ENCODE measurements at regions not wholly inside any gene's neighbourhood (a gene's known extent, or its start where the extent isn't known, plus 50 kb on each side); places are given as distances from the start of the nearest gene placed in this dataset.
A peak's percentile ranks its signal among the peaks of the same experiment; 100 is the strongest.

DNA sequence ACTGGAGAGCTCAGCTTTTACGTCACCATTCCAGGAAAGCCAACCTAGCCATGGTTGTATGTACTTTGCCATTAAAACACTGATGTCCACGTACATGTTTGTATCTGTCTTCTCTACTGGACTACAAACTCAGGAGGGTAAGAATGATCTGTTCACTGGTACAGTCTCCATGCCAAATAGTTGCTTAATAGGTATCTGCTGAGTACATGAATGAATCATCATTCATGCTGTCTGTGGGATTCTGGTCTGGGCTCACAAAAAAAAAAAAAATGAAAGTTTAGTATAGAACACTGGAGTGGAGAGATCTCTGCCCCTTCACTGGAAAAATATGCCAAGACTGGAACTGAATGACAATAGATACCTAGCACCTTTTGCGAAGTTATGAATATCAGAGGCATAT lies 102.6 kb upstream of the ITGA4 start:
- peak; percentile 54 for DNase-seq

- DNase-seq = peak; percentile 56
Measured at GRCh38 chr2:181356526-181357130, 100.6 kb upstream of the ITGA4 start.

GRCh38 chr2:181357979-181358378 lies 99.2 kb upstream of the ITGA4 start:
- DNase-seq = no peak

DNA sequence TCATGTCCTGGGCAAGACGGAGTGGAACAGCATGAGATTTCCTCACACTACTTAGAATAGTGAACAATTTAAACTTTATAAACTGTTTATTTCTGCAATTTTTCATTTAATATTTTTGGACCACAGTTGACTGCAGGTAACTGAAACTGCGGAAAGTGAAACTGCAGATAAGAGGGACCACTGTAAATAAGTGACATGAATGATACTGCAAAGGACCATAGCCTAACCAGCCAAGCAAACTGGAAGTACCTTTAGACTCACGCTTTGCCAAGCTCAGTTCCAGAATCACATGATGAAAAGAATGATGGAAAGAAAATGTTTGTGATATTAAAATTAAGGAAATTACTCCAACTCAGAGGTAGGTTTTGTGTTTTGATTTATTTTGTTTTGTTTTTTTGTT lies 94.6 kb upstream of the ITGA4 start:
- DNase-seq = no peak

- peak; percentile 55 for DNase-seq
Measured at GRCh38 chr2:181363164-181363563, 94.0 kb upstream of the ITGA4 start.

- DNase-seq = peak; percentile 37
Measured at GRCh38 chr2:181364492-181365170, 92.6 kb upstream of the ITGA4 start.

DNA sequence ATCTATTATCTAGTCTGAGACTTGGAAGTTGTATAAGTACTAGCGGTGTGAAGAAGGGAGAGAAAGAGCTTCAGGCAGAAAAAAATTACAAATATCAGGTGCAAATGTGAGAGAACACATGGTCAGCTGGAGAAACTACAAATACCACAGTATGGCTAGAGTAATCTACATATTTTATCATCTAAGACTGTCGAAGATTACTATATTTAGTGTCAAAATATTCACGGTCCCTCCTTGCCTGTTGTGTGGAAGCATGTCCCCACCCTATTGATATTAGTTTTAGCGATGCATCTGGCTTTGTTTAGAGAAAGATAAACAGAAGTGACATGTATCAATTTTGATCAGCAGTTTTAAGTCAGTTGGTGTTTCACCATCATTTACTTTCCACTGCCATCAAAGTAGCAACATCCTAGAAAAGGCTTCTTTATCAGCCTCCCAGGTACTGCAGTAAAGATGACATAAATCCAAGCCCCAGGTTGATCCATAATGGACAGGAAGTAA lies 90.5 kb upstream of the ITGA4 start:
- DNase-seq = no peak

DNA sequence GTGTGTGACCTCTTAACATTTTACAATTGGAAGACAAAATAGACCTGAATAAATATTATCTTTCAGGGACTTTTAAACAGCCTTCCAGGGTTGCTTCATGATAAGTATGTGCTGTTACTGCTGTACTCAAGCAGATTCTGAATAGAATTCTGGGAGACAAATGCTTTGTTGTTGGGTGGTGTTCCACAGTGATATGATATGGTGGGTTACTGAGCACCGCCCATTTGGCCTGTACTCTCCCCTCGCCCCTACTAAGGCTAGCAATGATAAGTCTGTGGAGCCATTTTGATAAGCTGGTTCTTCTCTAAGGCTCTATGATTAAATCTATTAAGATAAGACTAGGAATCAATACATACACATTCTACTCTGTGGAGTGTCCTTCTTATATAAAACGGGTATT lies 89.8 kb upstream of the ITGA4 start:
- DNase-seq = no peak

DNA sequence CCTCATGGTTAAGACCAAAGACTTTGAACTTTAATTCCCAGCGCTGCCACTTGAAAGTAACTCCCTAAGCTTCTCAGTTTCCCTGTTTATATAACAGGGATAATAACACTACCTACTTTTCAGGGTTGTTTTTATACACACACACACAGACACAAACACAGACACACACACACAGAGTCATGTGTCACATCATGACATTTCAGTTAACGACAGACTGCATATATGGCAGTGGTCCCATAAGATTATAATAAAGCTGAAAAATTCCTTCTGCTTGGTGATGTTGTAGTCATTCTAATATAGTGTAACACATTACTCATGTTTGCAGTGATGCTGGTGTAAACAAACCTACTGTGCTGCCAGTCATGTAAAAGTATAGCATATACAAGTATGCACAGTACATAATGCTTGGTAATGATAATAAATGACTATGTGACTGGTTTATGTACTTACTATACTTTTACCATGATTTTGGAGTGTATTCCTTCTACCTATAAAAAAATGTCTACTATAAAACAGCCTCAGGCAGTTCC lies 89.2 kb upstream of the ITGA4 start:
- no peak for DNase-seq

DNA sequence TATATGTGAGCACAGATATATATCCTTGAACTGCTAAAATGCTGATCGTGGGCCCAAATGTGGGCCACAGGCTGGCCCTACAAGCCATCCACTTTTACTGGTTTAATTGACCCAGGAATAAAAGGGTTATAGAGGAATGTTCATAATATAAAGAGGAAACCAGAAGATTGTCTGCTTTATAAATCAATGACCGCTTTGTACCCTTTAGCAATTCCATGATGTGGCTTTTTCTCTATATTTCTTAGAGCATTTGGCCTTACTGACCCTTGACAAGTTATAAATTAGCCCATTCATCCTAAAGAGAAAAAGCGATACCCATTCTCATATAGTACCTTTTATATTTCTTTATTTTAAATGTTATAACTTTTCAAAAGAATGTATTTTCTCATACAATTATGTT lies 87.1 kb upstream of the ITGA4 start:
- DNase-seq = no peak

DNA sequence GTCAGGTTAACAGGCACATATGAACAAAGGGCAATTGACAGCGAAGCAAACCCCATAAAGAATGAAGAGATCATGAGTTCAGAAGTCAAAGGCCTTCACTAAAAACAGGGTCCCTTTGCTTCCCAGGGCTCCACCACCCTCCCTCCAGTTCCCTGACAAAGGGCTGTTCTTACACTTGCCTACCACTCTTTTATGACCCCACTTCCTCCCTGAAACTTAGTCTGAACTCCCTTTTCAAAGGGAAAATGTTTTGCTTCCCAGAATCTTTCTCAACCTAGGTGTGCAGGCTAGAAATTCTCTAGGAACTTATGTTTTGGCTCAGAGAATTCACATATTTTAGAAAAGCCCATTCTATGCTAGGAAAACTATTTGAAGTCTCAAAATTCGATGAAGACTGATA lies 86.0 kb upstream of the ITGA4 start:
- DNase-seq = no peak

DNA sequence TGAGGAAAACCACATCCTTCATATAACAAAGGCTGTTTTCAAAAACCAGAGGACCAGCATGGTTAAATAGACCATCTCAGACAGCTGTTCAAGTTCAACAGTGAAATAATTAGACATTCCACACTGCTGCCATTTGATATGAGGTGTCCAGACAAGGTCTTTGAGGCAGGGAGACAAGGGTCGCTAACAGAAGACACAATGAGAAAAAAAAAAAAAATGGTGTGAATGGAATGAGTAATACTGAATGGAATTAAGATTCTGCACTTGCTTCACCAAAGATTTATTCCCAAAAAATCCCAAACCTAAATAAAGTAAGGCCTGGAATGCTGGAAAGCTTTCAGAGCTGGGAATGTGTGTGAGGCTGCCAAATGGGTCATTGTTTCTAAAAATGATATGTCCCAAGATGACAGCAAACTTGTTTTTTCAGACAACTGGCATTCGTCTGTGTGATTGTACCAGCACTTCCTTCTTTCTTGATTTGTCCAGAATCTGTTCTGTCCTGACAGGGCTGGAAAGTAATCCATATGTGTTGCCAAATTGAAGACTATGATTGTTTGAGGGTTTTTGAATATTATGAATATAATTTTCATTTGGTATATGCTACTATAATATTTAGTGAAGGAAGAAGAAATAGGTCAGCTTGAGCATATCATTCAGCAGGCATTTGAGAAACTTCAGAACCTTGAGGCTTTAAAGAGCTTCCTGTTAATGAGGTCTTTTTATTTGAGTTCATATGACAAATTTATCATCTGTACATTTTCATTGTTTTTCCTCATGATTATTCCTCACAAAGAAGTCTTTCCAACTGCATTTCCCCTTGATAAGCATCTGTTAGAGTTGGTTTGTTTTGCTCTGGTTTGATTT lies 85.2 kb upstream of the ITGA4 start:
- peak; percentile 8 for DNase-seq

GRCh38 chr2:181372646-181373040 lies 84.5 kb upstream of the ITGA4 start:
- no peak for DNase-seq

DNA sequence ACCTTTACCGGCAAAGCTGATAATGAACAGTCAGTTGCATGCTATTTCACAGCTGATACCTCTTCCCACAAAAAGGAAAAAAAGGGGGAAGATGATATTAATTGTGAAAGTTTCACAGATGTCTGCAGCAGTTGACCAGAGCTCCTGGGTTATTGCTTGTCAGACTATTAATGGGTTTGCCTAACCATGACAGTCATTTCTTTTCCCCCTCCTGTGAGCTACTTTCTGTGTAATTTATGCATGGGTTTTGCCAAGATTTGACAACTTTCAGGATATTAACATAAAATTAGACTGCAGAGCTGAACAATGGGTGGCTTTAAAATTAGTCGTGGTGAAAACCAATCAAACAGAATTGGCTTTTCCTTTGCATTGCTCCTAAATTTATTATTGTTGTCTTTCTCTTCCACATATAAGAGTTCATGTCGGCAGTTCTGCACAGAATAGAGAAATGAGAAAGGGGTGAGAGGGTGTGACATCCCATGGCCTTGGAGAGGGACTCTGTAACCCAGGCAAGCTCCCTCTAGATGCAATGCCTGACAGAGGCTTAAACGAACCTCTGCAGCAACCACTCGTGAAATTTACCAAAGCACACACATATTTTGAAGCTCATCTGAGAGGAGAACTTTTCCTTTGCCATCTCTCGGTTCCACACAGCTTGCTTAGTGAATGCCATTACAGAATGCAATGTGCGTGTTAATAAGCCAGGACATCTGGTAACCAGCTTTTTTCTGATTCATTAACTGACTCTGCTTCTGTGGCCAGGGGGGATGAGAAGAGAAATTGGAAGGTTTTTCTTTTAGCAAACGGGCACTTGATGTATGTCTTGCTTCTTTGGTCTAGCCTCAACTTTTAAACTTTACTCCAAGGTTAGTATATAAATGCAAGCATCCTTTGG lies 82.2 kb upstream of the ITGA4 start:
- DNase-seq = peak; percentile 14

GRCh38 chr2:181376442-181376841 lies 80.7 kb upstream of the ITGA4 start:
- DNase-seq = no peak

- DNase-seq = no peak
Measured at GRCh38 chr2:181376999-181377398, 80.2 kb upstream of the ITGA4 start.

DNA sequence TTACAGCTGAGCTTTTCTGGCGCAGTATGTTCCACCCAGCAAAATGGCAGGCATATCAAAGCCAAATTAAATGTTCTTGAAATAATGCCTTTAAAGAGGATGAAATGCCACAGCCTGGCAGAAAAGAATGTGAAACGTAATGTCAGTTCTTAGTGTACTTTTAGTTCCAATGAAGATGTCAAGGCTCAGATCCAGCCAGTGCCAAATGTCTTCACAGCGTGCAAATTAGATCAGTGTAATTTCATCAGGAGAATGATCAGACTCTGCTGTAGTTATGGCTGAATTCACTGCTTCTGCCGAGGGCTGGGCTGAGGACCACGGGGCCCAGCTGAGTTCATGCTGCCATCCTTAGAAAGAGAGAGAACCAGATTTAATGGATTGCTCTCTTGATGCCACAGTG lies 78.7 kb upstream of the ITGA4 start:
- no peak for DNase-seq

DNA sequence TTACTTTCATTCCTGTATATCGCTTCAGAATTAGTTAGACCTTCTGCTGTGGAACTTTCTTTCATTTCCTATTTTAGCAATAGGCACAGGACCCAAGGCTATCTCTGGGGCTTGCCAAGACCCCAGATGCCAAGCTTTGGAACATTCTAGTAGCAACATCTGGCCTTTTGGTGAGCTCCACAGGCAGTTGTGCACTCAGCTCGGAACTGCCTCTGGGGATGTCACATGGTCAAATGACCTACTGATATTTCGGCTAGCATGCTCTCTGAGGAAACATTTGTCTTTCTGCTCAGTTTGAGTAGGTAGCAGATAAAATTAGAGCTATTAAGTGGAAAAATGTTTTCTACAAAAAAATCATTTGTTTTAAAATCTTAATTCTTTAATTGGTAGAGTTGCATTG lies 76.6 kb upstream of the ITGA4 start:
- DNase-seq = no peak

DNA sequence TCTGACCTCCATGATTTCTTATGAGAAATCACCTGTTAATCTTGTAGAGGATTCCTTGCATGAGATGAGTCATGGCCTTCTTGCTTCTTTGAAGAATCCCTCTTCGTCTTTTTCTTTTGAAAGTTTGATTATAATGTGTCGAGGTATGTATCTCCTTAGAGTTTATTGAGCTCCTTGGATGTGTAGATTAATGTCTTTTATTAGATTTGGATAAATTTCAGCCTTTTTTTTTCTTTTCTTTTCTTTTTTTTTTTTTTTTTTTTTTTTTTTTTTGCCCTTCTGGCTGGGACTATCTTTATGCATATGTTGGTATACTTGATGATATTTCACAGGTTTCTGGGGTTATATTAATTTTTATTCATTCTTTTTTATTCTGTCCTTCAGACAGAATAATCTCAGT lies 72.3 kb upstream of the ITGA4 start:
- no peak for DNase-seq

DNA sequence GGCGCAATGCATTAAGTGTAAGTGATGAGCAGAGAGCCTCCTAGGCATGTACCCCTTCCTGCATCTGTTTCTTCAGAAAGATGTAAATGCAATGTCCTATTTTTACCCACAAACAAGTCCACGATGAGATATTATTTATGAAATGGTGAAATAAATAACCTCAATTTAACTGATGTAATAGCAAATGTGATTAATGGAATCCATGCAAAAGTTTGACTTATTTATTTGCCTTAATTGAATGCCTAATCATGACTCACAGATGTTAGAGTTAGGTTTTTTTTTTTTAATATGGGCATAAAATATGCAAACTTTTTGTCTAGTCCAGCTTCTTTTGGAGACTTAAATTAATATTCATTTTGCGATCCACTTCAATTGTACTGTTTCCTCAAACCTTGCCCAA lies 67.7 kb upstream of the ITGA4 start:
- no peak for DNase-seq

DNA sequence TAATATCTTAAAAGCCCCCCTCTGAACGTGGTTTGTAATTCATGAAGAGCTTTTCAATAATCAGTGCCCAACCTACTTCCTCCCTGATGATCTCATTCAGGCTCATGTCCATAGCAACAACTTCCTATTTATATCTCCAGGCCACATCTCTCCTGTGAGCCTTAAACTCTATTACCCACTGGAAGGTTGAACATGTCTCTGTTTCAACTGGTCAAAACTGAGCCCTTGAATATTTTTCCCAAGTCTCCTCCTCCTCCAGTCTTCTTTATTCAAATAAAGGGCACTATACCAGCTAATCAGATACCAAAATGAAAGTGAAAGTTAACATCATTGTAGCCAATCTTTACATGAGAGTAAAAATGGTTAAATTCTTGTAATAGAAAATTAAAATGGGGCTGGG lies 63.7 kb upstream of the ITGA4 start:
- peak; percentile 61 for DNase-seq

- no peak for DNase-seq
Measured at GRCh38 chr2:181394741-181395437, 62.3 kb upstream of the ITGA4 start.
